Stimulated activated memory B cell treated with anti-CD40 and anti-IgM and Interleukin-4, amounts not matched to agents 10 μg/mL and 1 μg/mL and 100 μg/mL, for 72 hours (primary cell): ENCODE measurements at regions not wholly inside any gene's neighbourhood (a gene's known extent, or its start where the extent isn't known, plus 50 kb on each side); places are given as distances from the start of the nearest gene placed in this dataset.
A peak's percentile ranks its signal among the peaks of the same experiment; 100 is the strongest.

Experiments used
- ATAC-seq: fragments of 150-1000 bp; cut with Tn5 transposase; 2 replicates; pipeline ENCODE4 v1.10.0; 2021
- H3K27ac Mint-ChIP-seq: one replicate; pipeline ENCODE4 v1.8.0; 2022; ENCODE audit warnings: mild to moderate bottlenecking, mixed read lengths
- H3K27me3 Mint-ChIP-seq: one replicate; pipeline ENCODE4 v1.8.0; 2022; ENCODE audit warnings: mixed read lengths
- H3K36me3 Mint-ChIP-seq: one replicate; pipeline ENCODE4 v1.8.0; 2022; ENCODE audit warnings: mixed read lengths
- H3K4me1 Mint-ChIP-seq: one replicate; pipeline ENCODE4 v1.8.0; 2022; ENCODE audit warnings: mixed read lengths
- H3K4me3 Mint-ChIP-seq: one replicate; pipeline ENCODE4 v1.8.0; 2022; ENCODE audit warnings: mild to moderate bottlenecking, moderate library complexity, mixed read lengths
- H3K9me3 Mint-ChIP-seq: one replicate; pipeline ENCODE4 v1.8.0; 2022; ENCODE audit warnings: mixed read lengths

- no peaks in the 10 kb centered on the region for H3K4me1 Mint-ChIP-seq
- no peaks in the 10 kb centered on the region for H3K9me3 Mint-ChIP-seq
- H3K4me3 Mint-ChIP-seq, result no peak overlapping the region
- no peaks in the 10 kb centered on the region for H3K36me3 Mint-ChIP-seq
- no peak overlapping the region for H3K27ac Mint-ChIP-seq
- ATAC-seq, result no peak
- peaks cover 30% of the 10 kb centered on the region for H3K27me3 Mint-ChIP-seq
Measured at GRCh38 chr15:31556494-31557150, 230.0 kb downstream of the KLF13 start.

- Mint-ChIP-seq H3K9me3 (no peaks in the 10 kb centered on the region), H3K27ac (no peak overlapping the region), H3K4me1 (no peaks in the 10 kb centered on the region), H3K27me3 (peaks cover 42% of the 10 kb centered on the region), H3K4me3 (no peak overlapping the region), H3K36me3 (no peaks in the 10 kb centered on the region)
- no peak for ATAC-seq
Measured at GRCh38 chr15:31557899-31558298, 231.3 kb downstream of the KLF13 start.

GRCh38 chr15:31558840-31559239 is 232.2 kb downstream of the KLF13 start:
- Mint-ChIP-seq H3K27me3 (peaks cover 36% of the 10 kb centered on the region), H3K4me3 (no peak overlapping the region), H3K4me1 (no peaks in the 10 kb centered on the region), H3K27ac (no peak overlapping the region), H3K36me3 (no peaks in the 10 kb centered on the region), H3K9me3 (no peaks in the 10 kb centered on the region)
- ATAC-seq, result no peak

- H3K9me3 Mint-ChIP-seq, result no peaks in the 10 kb centered on the region
- no peaks in the 10 kb centered on the region for H3K36me3 Mint-ChIP-seq
- H3K4me3 Mint-ChIP-seq, result no peak overlapping the region
- H3K27me3 Mint-ChIP-seq, result peaks cover 26% of the 10 kb centered on the region
- H3K4me1 Mint-ChIP-seq, result no peaks in the 10 kb centered on the region
- H3K27ac Mint-ChIP-seq, result no peak overlapping the region
- ATAC-seq, result no peak
Measured at GRCh38 chr15:31559786-31560185, 233.2 kb downstream of the KLF13 start.

- H3K36me3 Mint-ChIP-seq, result no peaks in the 10 kb centered on the region
- H3K9me3 Mint-ChIP-seq, result no peaks in the 10 kb centered on the region
- no peak overlapping the region for H3K27ac Mint-ChIP-seq
- H3K4me3 Mint-ChIP-seq, result no peak overlapping the region
- ATAC-seq, result no peak
- no peaks in the 10 kb centered on the region for H3K4me1 Mint-ChIP-seq
- H3K27me3 Mint-ChIP-seq, result peaks cover 25% of the 10 kb centered on the region
Measured at GRCh38 chr15:31560643-31561042, 234.0 kb downstream of the KLF13 start.

- H3K36me3 Mint-ChIP-seq, result no peaks in the 10 kb centered on the region
- no peak overlapping the region for H3K27ac Mint-ChIP-seq
- no peak for ATAC-seq
- H3K4me3 Mint-ChIP-seq, result no peak overlapping the region
- H3K4me1 Mint-ChIP-seq, result no peaks in the 10 kb centered on the region
- peaks cover 25% of the 10 kb centered on the region for H3K27me3 Mint-ChIP-seq
- H3K9me3 Mint-ChIP-seq, result no peaks in the 10 kb centered on the region
Measured at GRCh38 chr15:31561156-31561555, 234.5 kb downstream of the KLF13 start.

- H3K27ac Mint-ChIP-seq, result no peak overlapping the region
- H3K4me3 Mint-ChIP-seq, result no peak overlapping the region
- H3K4me1 Mint-ChIP-seq, result no peaks in the 10 kb centered on the region
- ATAC-seq, result no peak
- no peaks in the 10 kb centered on the region for H3K36me3 Mint-ChIP-seq
- peaks cover 6% of the 10 kb centered on the region for H3K9me3 Mint-ChIP-seq
- peaks cover 14% of the 10 kb centered on the region for H3K27me3 Mint-ChIP-seq
Measured at GRCh38 chr15:31563001-31563400, 236.4 kb downstream of the KLF13 start.

GRCh38 chr15:31563421-31563820 is 236.8 kb downstream of the KLF13 start:
- peak; percentile 12 for ATAC-seq
- H3K36me3 Mint-ChIP-seq, result no peaks in the 10 kb centered on the region
- no peak overlapping the region for H3K27ac Mint-ChIP-seq
- H3K9me3 Mint-ChIP-seq, result peaks cover 8% of the 10 kb centered on the region
- H3K4me3 Mint-ChIP-seq, result no peak overlapping the region
- H3K4me1 Mint-ChIP-seq, result no peaks in the 10 kb centered on the region
- H3K27me3 Mint-ChIP-seq, result peaks cover 14% of the 10 kb centered on the region

- H3K9me3 Mint-ChIP-seq, result peaks cover 14% of the 10 kb centered on the region
Measured at GRCh38 chr15:31567861-31568260, 241.2 kb downstream of the KLF13 start.

GRCh38 chr15:31569836-31570235 is 243.2 kb downstream of the KLF13 start:
- peaks cover 14% of the 10 kb centered on the region for H3K9me3 Mint-ChIP-seq
- H3K4me3 Mint-ChIP-seq, result no peak overlapping the region
- H3K36me3 Mint-ChIP-seq, result no peaks in the 10 kb centered on the region
- H3K4me1 Mint-ChIP-seq, result no peaks in the 10 kb centered on the region
- peaks cover 43% of the 10 kb centered on the region for H3K27me3 Mint-ChIP-seq
- no peak overlapping the region for H3K27ac Mint-ChIP-seq
- no peak for ATAC-seq

More at GRCh38 chr15:31567861-31568260, 241.2 kb downstream of the KLF13 start:
- Mint-ChIP-seq H3K4me1 (no peaks in the 10 kb centered on the region), H3K27me3 (peaks cover 33% of the 10 kb centered on the region), H3K4me3 (no peak overlapping the region), H3K27ac (no peak overlapping the region), H3K36me3 (no peaks in the 10 kb centered on the region)
- ATAC-seq, result no peak

GRCh38 chr15:31570591-31570990 is 244.0 kb downstream of the KLF13 start:
- H3K4me1 Mint-ChIP-seq, result no peaks in the 10 kb centered on the region
- peaks cover 43% of the 10 kb centered on the region for H3K27me3 Mint-ChIP-seq
- H3K9me3 Mint-ChIP-seq, result peaks cover 14% of the 10 kb centered on the region
- H3K4me3 Mint-ChIP-seq, result no peak overlapping the region
- ATAC-seq, result no peak
- no peak overlapping the region for H3K27ac Mint-ChIP-seq
- H3K36me3 Mint-ChIP-seq, result no peaks in the 10 kb centered on the region

GRCh38 chr15:31571676-31572075 is 245.0 kb downstream of the KLF13 start:
- Mint-ChIP-seq H3K4me1 (no peaks in the 10 kb centered on the region), H3K4me3 (no peak overlapping the region), H3K27ac (no peak overlapping the region), H3K36me3 (no peaks in the 10 kb centered on the region), H3K27me3 (peaks cover 43% of the 10 kb centered on the region), H3K9me3 (peaks cover 14% of the 10 kb centered on the region)
- no peak for ATAC-seq

GRCh38 chr15:31573759-31574158 is 247.1 kb downstream of the KLF13 start:
- H3K27ac Mint-ChIP-seq, result no peak overlapping the region
- no peak for ATAC-seq

GRCh38 chr15:31574766-31575165 is 248.1 kb downstream of the KLF13 start:
- H3K4me3 Mint-ChIP-seq, result no peak overlapping the region
- ATAC-seq, result no peak
- H3K27me3 Mint-ChIP-seq, result peaks cover 28% of the 10 kb centered on the region
- peaks cover under 1% of the 10 kb centered on the region for H3K9me3 Mint-ChIP-seq
- H3K27ac Mint-ChIP-seq, result no peak overlapping the region
- no peaks in the 10 kb centered on the region for H3K4me1 Mint-ChIP-seq
- H3K36me3 Mint-ChIP-seq, result no peaks in the 10 kb centered on the region

More at GRCh38 chr15:31573759-31574158, 247.1 kb downstream of the KLF13 start:
- Mint-ChIP-seq H3K4me1 (no peaks in the 10 kb centered on the region), H3K9me3 (peaks cover 3% of the 10 kb centered on the region), H3K27me3 (peaks cover 38% of the 10 kb centered on the region), H3K36me3 (no peaks in the 10 kb centered on the region), H3K4me3 (no peak overlapping the region)

- Mint-ChIP-seq H3K4me1 (no peaks in the 10 kb centered on the region), H3K4me3 (no peak overlapping the region), H3K27ac (no peak overlapping the region), H3K27me3 (peaks cover 18% of the 10 kb centered on the region), H3K9me3 (peaks cover 8% of the 10 kb centered on the region), H3K36me3 (no peaks in the 10 kb centered on the region)
- no peak for ATAC-seq
Measured at GRCh38 chr15:31577108-31577507, 250.5 kb downstream of the KLF13 start.

GRCh38 chr15:31579282-31579681 is 252.6 kb downstream of the KLF13 start:
- Mint-ChIP-seq H3K27ac (no peak overlapping the region), H3K9me3 (peaks cover 18% of the 10 kb centered on the region), H3K4me1 (no peaks in the 10 kb centered on the region), H3K4me3 (no peak overlapping the region), H3K36me3 (no peaks in the 10 kb centered on the region), H3K27me3 (no peaks in the 10 kb centered on the region)
- no peak for ATAC-seq
